Type B pancreatic cell (in vitro differentiated cells): ENCODE measurements at regions not wholly inside any gene's neighbourhood (a gene's known extent, or its start where the extent isn't known, plus 50 kb on each side); places are given as distances from the start of the nearest gene placed in this dataset.

ENCODE experiments used
- DNase-seq: peaks from one replicate; pipeline ENCODE4 v3.0.0; 2021; ENCODE audit warnings: mixed read lengths; ENCODE audit not compliant: unreplicated experiment; ENCODE audit errors: extremely low spot score
- H3K27ac Mint-ChIP-seq: 2 replicates; pipeline ENCODE4 v1.8.0; 2021; ENCODE audit warnings: mild to moderate bottlenecking, mixed read lengths
- H3K27me3 Mint-ChIP-seq: 2 replicates; pipeline ENCODE4 v1.8.0; 2021; ENCODE audit warnings: mixed read lengths
- H3K36me3 Mint-ChIP-seq: 2 replicates; pipeline ENCODE4 v1.8.0; 2021; ENCODE audit warnings: mixed read lengths
- H3K4me1 Mint-ChIP-seq: one replicate; pipeline ENCODE4 v1.8.0; 2021; ENCODE audit warnings: mixed read lengths; ENCODE audit not compliant: unreplicated experiment
- H3K4me3 Mint-ChIP-seq: 2 replicates; pipeline ENCODE4 v1.8.0; 2021; ENCODE audit warnings: mild to moderate bottlenecking, mixed read lengths
- H3K9me3 Mint-ChIP-seq: 2 replicates; pipeline ENCODE4 v1.8.0; 2021; ENCODE audit warnings: mixed read lengths
- TF ChIP-seq, protein P1 (sequence below): fragments of 200-600 bp; sonication (generic); conservative IDR thresholded peaks from 2 replicates; pipeline ENCODE4 v1.5.0; 2021; ENCODE audit warnings: antibody characterized with exemption, mild to moderate bottlenecking

DNA sequence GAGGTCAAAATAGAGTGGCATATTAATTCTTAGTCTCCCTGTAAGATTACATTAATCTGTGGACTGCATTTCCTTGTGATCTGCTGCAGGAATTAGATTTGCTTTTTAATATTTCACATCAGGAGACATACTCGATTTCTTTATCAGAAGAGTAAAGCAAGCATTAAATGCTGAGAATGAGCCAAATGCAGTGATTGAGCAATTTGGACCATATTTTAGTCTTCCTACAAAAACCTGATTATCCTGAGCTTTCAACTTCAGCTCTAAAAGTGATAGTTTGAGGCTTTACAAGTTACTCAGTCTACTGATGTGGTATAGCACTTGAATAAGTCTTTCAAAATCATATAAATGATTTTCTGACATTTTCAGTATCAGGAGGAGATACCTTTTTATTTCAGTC lies 774.3 kb upstream of the RAB6C start:
- Mint-ChIP-seq H3K4me3 (no peak overlapping the region), H3K27ac (no peak overlapping the region), H3K36me3 (no peaks in the 10 kb centered on the region), H3K4me1 (peaks cover 9% of the 10 kb centered on the region), H3K9me3 (no peaks in the 10 kb centered on the region), H3K27me3 (no peaks in the 10 kb centered on the region)
- no peak for DNase-seq
- TF ChIP-seq, protein P1, sequence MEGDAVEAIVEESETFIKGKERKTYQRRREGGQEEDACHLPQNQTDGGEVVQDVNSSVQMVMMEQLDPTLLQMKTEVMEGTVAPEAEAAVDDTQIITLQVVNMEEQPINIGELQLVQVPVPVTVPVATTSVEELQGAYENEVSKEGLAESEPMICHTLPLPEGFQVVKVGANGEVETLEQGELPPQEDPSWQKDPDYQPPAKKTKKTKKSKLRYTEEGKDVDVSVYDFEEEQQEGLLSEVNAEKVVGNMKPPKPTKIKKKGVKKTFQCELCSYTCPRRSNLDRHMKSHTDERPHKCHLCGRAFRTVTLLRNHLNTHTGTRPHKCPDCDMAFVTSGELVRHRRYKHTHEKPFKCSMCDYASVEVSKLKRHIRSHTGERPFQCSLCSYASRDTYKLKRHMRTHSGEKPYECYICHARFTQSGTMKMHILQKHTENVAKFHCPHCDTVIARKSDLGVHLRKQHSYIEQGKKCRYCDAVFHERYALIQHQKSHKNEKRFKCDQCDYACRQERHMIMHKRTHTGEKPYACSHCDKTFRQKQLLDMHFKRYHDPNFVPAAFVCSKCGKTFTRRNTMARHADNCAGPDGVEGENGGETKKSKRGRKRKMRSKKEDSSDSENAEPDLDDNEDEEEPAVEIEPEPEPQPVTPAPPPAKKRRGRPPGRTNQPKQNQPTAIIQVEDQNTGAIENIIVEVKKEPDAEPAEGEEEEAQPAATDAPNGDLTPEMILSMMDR = no peak

DNA sequence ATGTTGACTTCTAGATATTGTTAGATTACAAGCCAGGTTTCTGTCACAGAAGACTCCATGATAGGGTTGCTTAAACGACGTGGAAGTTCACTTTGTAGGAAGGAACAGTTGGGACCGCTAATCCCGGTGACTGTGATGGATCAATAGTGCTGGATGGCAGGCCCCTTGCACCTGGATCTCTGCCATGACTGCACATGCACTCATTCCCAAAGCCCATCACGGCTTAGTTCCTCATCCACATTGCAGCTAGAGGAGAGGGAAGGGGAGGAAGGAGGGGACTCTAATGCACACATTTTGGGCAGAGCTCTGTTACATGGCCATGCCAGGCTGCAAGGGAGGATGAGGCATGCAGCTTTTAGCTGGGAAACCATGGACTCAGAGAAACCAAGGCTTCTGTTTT lies 773.7 kb upstream of the RAB6C start:
- no peaks in the 10 kb centered on the region for H3K36me3 Mint-ChIP-seq
- H3K27me3 Mint-ChIP-seq = no peaks in the 10 kb centered on the region
- H3K27ac Mint-ChIP-seq = no peak overlapping the region
- no peak overlapping the region for H3K4me3 Mint-ChIP-seq
- DNase-seq = no peak
- H3K9me3 Mint-ChIP-seq = no peaks in the 10 kb centered on the region
- TF ChIP-seq, protein P1 = no peak
- peaks cover 9% of the 10 kb centered on the region for H3K4me1 Mint-ChIP-seq

DNA sequence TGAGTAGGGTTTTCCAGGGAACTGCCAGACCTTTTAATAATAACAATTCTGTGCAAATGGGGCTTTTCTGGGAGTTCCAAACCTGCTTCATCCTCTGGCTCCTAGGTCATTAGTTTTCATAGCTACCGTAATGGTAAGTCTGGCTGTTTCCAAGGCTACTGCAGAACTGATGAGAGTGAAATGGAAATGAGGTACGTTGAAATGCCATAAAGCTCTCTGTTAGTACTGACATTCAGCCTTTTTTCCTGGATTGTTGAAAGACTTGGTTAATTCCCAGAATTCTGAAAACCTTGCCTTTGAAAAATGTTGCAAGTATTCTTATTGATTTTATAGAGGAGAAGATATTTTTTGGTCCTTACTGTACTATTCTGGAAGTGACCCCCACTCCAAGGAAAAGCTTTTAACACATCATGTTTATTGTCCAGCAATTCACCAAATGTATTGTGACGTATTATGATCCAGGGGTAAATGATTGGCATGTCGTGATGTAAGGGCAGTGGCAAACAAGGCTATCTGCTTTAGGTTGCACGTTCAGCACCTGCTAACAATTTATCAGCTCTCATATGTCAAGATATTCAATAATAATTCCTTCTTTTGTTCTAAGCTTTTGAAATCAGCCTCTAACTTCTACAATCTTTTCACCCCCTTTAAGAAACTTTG lies 767.0 kb upstream of the RAB6C start:
- no peak for DNase-seq
- H3K36me3 Mint-ChIP-seq = no peaks in the 10 kb centered on the region
- H3K27me3 Mint-ChIP-seq = peaks cover 7% of the 10 kb centered on the region
- no peak overlapping the region for H3K27ac Mint-ChIP-seq
- H3K9me3 Mint-ChIP-seq = peaks cover 8% of the 10 kb centered on the region
- H3K4me1 Mint-ChIP-seq = peaks cover 5% of the 10 kb centered on the region
- no peak overlapping the region for H3K4me3 Mint-ChIP-seq
- TF ChIP-seq, protein P1 = no peak

DNA sequence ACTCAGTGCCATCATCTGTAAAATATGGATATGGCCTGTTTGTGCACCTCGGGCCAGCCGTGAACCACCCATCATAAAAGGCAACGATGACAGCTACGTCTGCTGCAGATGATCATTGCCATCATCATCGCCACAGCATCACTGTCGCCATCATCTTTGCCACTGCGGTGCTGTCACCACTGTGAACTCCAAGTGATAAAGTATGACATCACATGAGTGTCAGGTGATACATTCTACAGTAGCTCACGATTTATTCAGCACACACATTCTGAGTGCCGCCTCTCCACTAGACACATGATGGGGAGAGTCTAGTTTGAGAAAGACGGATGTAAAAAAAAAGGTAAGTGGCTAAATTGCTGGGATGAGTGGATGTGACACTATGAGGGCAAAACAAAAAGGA lies 755.4 kb upstream of the RAB6C start:
- Mint-ChIP-seq H3K27ac (no peak overlapping the region), H3K27me3 (peaks cover 10% of the 10 kb centered on the region), H3K4me1 (no peaks in the 10 kb centered on the region), H3K36me3 (no peaks in the 10 kb centered on the region), H3K4me3 (no peak overlapping the region), H3K9me3 (peaks cover under 1% of the 10 kb centered on the region)
- DNase-seq = no peak
- TF ChIP-seq, protein P1 = no peak

DNA sequence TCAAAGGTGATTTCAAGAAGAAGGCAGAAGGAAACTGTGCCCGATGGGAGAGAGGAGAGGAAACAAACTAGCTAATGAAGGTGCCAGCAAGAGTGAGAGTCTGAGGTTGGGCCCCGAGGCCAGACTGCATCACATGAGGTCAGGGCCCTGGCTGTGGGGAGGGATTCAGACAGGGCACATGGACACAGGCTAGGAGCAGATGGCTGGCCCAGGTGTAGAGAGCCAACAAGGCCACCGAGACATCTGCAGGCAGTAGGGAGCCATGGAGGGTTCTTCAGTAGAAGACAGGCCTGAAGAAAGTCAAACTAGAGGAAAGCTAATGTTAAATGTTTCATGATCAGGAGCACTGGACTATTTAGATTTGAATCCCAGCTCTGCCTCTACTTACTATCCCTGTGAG lies 755.0 kb upstream of the RAB6C start:
- Mint-ChIP-seq H3K9me3 (no peaks in the 10 kb centered on the region), H3K27me3 (peaks cover 10% of the 10 kb centered on the region)
- TF ChIP-seq, protein P1 = no peak

DNA sequence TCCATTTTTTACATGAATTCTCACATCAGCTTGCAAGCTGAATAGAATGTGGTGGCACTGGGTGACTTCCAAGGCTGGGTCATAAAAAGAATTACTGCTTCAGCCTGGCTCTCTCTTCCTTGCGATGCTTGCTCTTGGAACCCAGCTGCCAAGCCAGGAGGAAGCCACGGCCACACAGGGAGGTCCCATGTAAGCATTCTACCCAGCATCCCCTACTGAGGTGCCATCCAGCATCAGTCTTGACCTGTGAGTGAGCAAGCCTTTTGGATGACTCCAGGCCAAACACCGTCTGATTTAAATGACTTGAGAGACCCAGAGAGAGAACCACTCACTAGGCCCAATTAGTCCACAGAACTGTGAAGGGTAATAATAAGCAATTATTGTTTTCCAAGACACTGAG lies 750.3 kb upstream of the RAB6C start:
- H3K4me1 Mint-ChIP-seq = no peaks in the 10 kb centered on the region
- H3K36me3 Mint-ChIP-seq = no peaks in the 10 kb centered on the region
- TF ChIP-seq, protein P1 = no peak
- no peaks in the 10 kb centered on the region for H3K9me3 Mint-ChIP-seq
- DNase-seq = no peak
- H3K27me3 Mint-ChIP-seq = peaks cover 6% of the 10 kb centered on the region
- H3K27ac Mint-ChIP-seq = no peak overlapping the region
- H3K4me3 Mint-ChIP-seq = no peak overlapping the region

More for the DNA sequence above, 755.0 kb upstream of the RAB6C start:
- no peak overlapping the region for H3K27ac Mint-ChIP-seq
- H3K4me3 Mint-ChIP-seq = no peak overlapping the region
- DNase-seq = no peak
- H3K4me1 Mint-ChIP-seq = no peaks in the 10 kb centered on the region
- H3K36me3 Mint-ChIP-seq = no peaks in the 10 kb centered on the region
